ENCODE measurements at regions not wholly inside any gene's neighbourhood (a gene's known extent, or its start where the extent isn't known, plus 50 kb on each side); places are given as distances from the start of the nearest gene placed in this dataset.

- no peak for ATAC-seq
- Histone ChIP-seq H3K36me3 (ENCODE audit: insufficient read depth in 1 of 2, low read depth in 1 of 2) (no peaks in the 10 kb centered on the region), H3K27ac (no peak overlapping the region), H3K4me1 (no peaks in the 10 kb centered on the region), H3K4me3 (no peak overlapping the region), H3K27me3 (ENCODE audit: insufficient read depth in 3 of 3, low read length in 2 of 3) (no peaks in the 10 kb centered on the region), H3K9me3 (no peaks in the 10 kb centered on the region)
- no peak for DNase-seq
- no peak for TF ChIP-seq CTCF (IDR thresholded peaks at IDR 0.05)
- intact Hi-C loops (cut with DNase I), result no loop called here
- WGBS, 3 donors, result 89 to 90% (median 90%) methylated on average over 5 of the region's 5 CpGs
Measured at GRCh38 chr4:83759611-83760010, 223.7 kb downstream of the GPAT3 start.

GRCh38 chr4:83758285-83758684, 222.4 kb downstream of the GPAT3 start:
- no peaks in the 10 kb centered on the region for H3K27me3 ChIP-seq (ENCODE audit: insufficient read depth in 3 of 3, low read length in 2 of 3)
- no peaks in the 10 kb centered on the region for H3K36me3 ChIP-seq (ENCODE audit: insufficient read depth in 1 of 2, low read depth in 1 of 2)
- DNase-seq (no peak), ATAC-seq (no peak)
- TF ChIP-seq CTCF (IDR thresholded peaks at IDR 0.05), result no peak
- H3K27ac ChIP-seq, result no peak overlapping the region
- H3K4me1 ChIP-seq, result no peaks in the 10 kb centered on the region
- H3K4me3 ChIP-seq, result no peak overlapping the region
- no peaks in the 10 kb centered on the region for H3K9me3 ChIP-seq
- WGBS, 3 donors, result 60 to 75% (median 63%) methylated on average over 1 of the region's 1 CpG
- intact Hi-C loops (cut with DNase I), result no loop called here

- ATAC-seq (peak in 1 of 4 donors; percentile 39), DNase-seq (no peak)
- no peak for TF ChIP-seq CTCF (IDR thresholded peaks at IDR 0.05)
- Histone ChIP-seq H3K4me1 (no peaks in the 10 kb centered on the region), H3K27me3 (ENCODE audit: insufficient read depth in 3 of 3, low read length in 2 of 3) (no peaks in the 10 kb centered on the region), H3K4me3 (no peak overlapping the region), H3K27ac (no peak overlapping the region), H3K9me3 (no peaks in the 10 kb centered on the region), H3K36me3 (ENCODE audit: insufficient read depth in 1 of 2, low read depth in 1 of 2) (no peaks in the 10 kb centered on the region)
- intact Hi-C loops (cut with DNase I), result no loop called here
- WGBS, 3 donors, result 40 to 61% (median 42%) methylated on average over 2 of the region's 2 CpGs
Measured at GRCh38 chr4:83757121-83757621, 221.3 kb downstream of the GPAT3 start.

- TF ChIP-seq CTCF (IDR thresholded peaks at IDR 0.05), result no peak
- H3K27me3 ChIP-seq (ENCODE audit: insufficient read depth in 3 of 3, low read length in 2 of 3), result no peaks in the 10 kb centered on the region
- H3K27ac ChIP-seq, result no peak overlapping the region
- 58 to 70% (median 66%) methylated on average over 2 of the region's 2 CpGs for WGBS, 3 donors
- no peaks in the 10 kb centered on the region for H3K9me3 ChIP-seq
- ATAC-seq, result no peak
- no peaks in the 10 kb centered on the region for H3K4me1 ChIP-seq
- intact Hi-C loops (cut with DNase I), result no loop called here
- no peak overlapping the region for H3K4me3 ChIP-seq
- no peak for DNase-seq
- no peaks in the 10 kb centered on the region for H3K36me3 ChIP-seq (ENCODE audit: insufficient read depth in 1 of 2, low read depth in 1 of 2)
Measured at GRCh38 chr4:83753260-83753659, 217.4 kb downstream of the GPAT3 start.

GRCh38 chr4:83751336-83751949, 215.5 kb downstream of the GPAT3 start:
- H3K4me1 ChIP-seq, result no peaks in the 10 kb centered on the region
- no peaks in the 10 kb centered on the region for H3K27me3 ChIP-seq (ENCODE audit: insufficient read depth in 3 of 3, low read length in 2 of 3)
- no peaks in the 10 kb centered on the region for H3K9me3 ChIP-seq
- DNase-seq (no peak), ATAC-seq (no peak)
- no peaks in the 10 kb centered on the region for H3K36me3 ChIP-seq (ENCODE audit: insufficient read depth in 1 of 2, low read depth in 1 of 2)
- WGBS, 3 donors, result 67 to 72% (median 70%) methylated on average over 1 of the region's 1 CpG
- TF ChIP-seq CTCF (IDR thresholded peaks at IDR 0.05), result no peak
- no peak overlapping the region for H3K27ac ChIP-seq
- H3K4me3 ChIP-seq, result no peak overlapping the region
- intact Hi-C loops (cut with DNase I), result no loop called here

Data from psoas muscle (tissue), 7 donors.